Activated CD4-positive, alpha-beta T cell treated with anti-CD3 and anti-CD28 coated beads for 36 hours (primary cell): ENCODE measurements at regions not wholly inside any gene's neighbourhood (a gene's known extent, or its start where the extent isn't known, plus 50 kb on each side); places are given as distances from the start of the nearest gene placed in this dataset.
"Not testable (repeated sequence)": the region's sequence is repeated elsewhere in the genome, so short reads cannot be mapped to it uniquely, and the experiment has no call there.

Source experiments
- ATAC-seq: fragments of 200-7000 bp; cut with Tn5 transposase; one replicate; pipeline ENCODE4 v1.10.0; 2021; ENCODE audit warnings: mild to moderate bottlenecking, moderate library complexity
- CTCF ChIA-PET: fragments of 350-600 bp; sonication (Branson Sonifier 250); formaldehyde crosslinking; loops from one replicate; lab custom pipeline; 2021; ENCODE audit warnings: antibody characterized with exemption; lab: Charles Lee
- POLR2A ChIA-PET: fragments of 350-600 bp; sonication (Branson Sonifier 250); formaldehyde crosslinking; loops from one replicate; lab custom pipeline; 2021; ENCODE audit warnings: antibody characterized with exemption, inconsistent platforms; lab: Charles Lee
- DNase-seq: peaks from one replicate; pipeline ENCODE4 v3.0.0-alpha.2; 2020
- H3K27ac Mint-ChIP-seq: one replicate; pipeline ENCODE4 v1.8.0; 2021; ENCODE audit warnings: mixed read lengths
- H3K27me3 Mint-ChIP-seq: one replicate; pipeline ENCODE4 v1.8.0; 2021; ENCODE audit warnings: mixed read lengths
- H3K36me3 Mint-ChIP-seq: one replicate; pipeline ENCODE4 v1.8.0; 2021; ENCODE audit warnings: low read depth, mixed read lengths
- H3K4me1 Mint-ChIP-seq: one replicate; pipeline ENCODE4 v1.8.0; 2021; ENCODE audit warnings: mixed read lengths
- H3K4me3 Mint-ChIP-seq: one replicate; pipeline ENCODE4 v1.8.0; 2021; ENCODE audit warnings: mild to moderate bottlenecking, moderate library complexity, mixed read lengths
- H3K9me3 Mint-ChIP-seq: one replicate; pipeline ENCODE4 v1.8.0; 2021; ENCODE audit warnings: low read depth, mixed read lengths
- intact Hi-C, 2 experiments: fragments of 100-400 bp; cut with DNase I in 1 of 2; cut with micrococcal nuclease in 1 of 2; formaldehyde crosslinking; loops; one replicate each; pipeline versions ENCODE4 v1.14.2 to v1.15.1; 2022 to 2024; cut with DNase I, micrococcal nuclease

DNA sequence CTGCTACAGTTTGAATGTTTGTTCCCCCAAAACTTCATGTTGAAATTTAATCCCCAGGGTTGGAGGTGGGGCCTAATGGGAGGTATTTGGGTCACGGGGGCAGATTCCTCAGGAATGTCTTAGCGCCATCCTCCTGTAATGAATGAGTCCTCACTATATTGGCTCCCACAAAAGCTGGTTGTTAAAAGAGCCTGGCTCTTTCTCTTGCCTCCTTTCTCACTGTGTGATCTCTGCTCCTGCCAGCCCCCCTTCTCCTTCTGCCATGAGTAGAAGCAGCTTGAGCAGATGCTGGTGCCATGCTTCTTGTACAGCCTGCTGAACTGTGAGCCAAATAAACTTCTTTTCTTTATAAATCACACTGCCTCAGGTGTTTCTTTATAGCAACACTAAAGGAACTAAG is 721.0 kb upstream of the PKDCC start:
- no peaks in the 10 kb centered on the region for H3K36me3 Mint-ChIP-seq
- no peak overlapping the region for H3K27ac Mint-ChIP-seq
- H3K4me3 Mint-ChIP-seq = no peak overlapping the region
- intact Hi-C loops = no loop called here
- no peaks in the 10 kb centered on the region for H3K27me3 Mint-ChIP-seq
- DNase-seq (no peak), ATAC-seq (no peak)
- no peaks in the 10 kb centered on the region for H3K4me1 Mint-ChIP-seq
- CTCF ChIA-PET = no interaction called here
- POLR2A ChIA-PET = no interaction called here
- H3K9me3 Mint-ChIP-seq = no peaks in the 10 kb centered on the region

GRCh38 chr2:41329040-41329439 is 718.8 kb upstream of the PKDCC start:
- H3K9me3 Mint-ChIP-seq = no peaks in the 10 kb centered on the region
- ChIA-PET POLR2A (no interaction called here), CTCF (no interaction called here)
- H3K27me3 Mint-ChIP-seq = peaks cover 2% of the 10 kb centered on the region
- H3K27ac Mint-ChIP-seq = no peak overlapping the region
- H3K4me1 Mint-ChIP-seq = no peaks in the 10 kb centered on the region
- no peak for DNase-seq
- ATAC-seq = no peak
- intact Hi-C loops = no loop called here
- H3K4me3 Mint-ChIP-seq = no peak overlapping the region
- no peaks in the 10 kb centered on the region for H3K36me3 Mint-ChIP-seq

DNA sequence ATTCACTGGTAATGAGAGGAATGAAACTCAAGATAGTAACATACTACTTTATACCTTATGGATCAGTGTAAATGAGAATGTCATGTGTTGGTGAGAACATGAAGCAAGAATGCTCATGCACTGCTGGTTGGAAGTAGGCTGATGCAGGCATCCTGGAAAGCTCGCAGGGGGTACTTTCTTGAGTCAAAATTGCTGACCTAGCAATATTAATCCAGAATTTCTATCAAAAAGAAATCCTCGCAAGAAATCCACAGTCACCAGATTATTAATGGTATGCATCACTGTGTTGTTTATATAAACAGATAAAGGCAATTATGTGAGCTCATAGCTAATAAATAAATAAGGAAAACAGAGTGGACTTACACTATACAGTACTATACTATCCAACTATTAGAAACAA is 713.7 kb upstream of the PKDCC start:
- ChIA-PET CTCF (no interaction called here), POLR2A (no interaction called here)
- no peaks in the 10 kb centered on the region for H3K4me1 Mint-ChIP-seq
- intact Hi-C loops = no loop called here
- no peak overlapping the region for H3K4me3 Mint-ChIP-seq
- no peak overlapping the region for H3K27ac Mint-ChIP-seq
- no peak for DNase-seq
- no peak for ATAC-seq
- H3K9me3 Mint-ChIP-seq = no peaks in the 10 kb centered on the region
- H3K27me3 Mint-ChIP-seq = peaks cover 2% of the 10 kb centered on the region
- H3K36me3 Mint-ChIP-seq = no peaks in the 10 kb centered on the region

DNA sequence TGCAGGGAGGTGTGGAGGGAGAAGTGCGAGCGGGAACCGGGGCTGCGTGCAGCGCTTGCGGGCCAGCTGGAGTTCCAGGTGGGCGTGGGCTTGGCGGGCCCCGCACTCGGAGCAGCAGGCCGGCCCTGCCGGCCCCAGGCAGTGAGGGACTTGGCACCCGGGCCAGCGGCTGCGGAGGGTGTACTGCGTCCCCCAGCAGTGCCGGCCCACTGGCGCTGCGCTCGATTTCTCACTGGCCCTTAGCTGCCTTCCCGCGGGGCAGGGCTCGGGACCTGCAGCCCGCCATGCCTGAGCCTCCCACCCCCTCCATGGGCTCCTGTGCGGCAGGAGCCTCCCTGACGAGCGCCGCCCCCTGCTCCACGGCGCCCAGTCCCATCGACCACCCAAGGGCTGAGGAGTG is 712.2 kb upstream of the PKDCC start:
- POLR2A ChIA-PET, H3K4me1 Mint-ChIP-seq, CTCF ChIA-PET, H3K27me3 Mint-ChIP-seq, intact Hi-C loops, H3K27ac Mint-ChIP-seq, H3K4me3 Mint-ChIP-seq, H3K9me3 Mint-ChIP-seq, H3K36me3 Mint-ChIP-seq, ATAC-seq, DNase-seq: not testable (repeated sequence)

GRCh38 chr2:41337956-41338355 is 709.9 kb upstream of the PKDCC start:
- H3K27me3 Mint-ChIP-seq = peaks cover 2% of the 10 kb centered on the region
- ATAC-seq (no peak), DNase-seq (no peak)
- H3K4me3 Mint-ChIP-seq = no peak overlapping the region
- intact Hi-C loops = no loop called here
- no peaks in the 10 kb centered on the region for H3K4me1 Mint-ChIP-seq
- no peaks in the 10 kb centered on the region for H3K9me3 Mint-ChIP-seq
- POLR2A ChIA-PET = no interaction called here
- H3K36me3 Mint-ChIP-seq = no peaks in the 10 kb centered on the region
- CTCF ChIA-PET = no interaction called here
- no peak overlapping the region for H3K27ac Mint-ChIP-seq

- H3K27ac Mint-ChIP-seq = no peak overlapping the region
- ChIA-PET CTCF (no interaction called here), POLR2A (no interaction called here)
- no peaks in the 10 kb centered on the region for H3K27me3 Mint-ChIP-seq
- no peak for DNase-seq
- H3K36me3 Mint-ChIP-seq = no peaks in the 10 kb centered on the region
- intact Hi-C loops = no loop called here
- no peaks in the 10 kb centered on the region for H3K9me3 Mint-ChIP-seq
- H3K4me3 Mint-ChIP-seq = no peak overlapping the region
- no peak for ATAC-seq
- no peaks in the 10 kb centered on the region for H3K4me1 Mint-ChIP-seq
Observed at GRCh38 chr2:41344529-41344928, 703.3 kb upstream of the PKDCC start.

- intact Hi-C loops = no loop called here
- ATAC-seq = no peak
- H3K27ac Mint-ChIP-seq = no peak overlapping the region
- no peaks in the 10 kb centered on the region for H3K4me1 Mint-ChIP-seq
- no peaks in the 10 kb centered on the region for H3K9me3 Mint-ChIP-seq
- H3K4me3 Mint-ChIP-seq = no peak overlapping the region
- H3K36me3 Mint-ChIP-seq = no peaks in the 10 kb centered on the region
- POLR2A ChIA-PET = no interaction called here
- CTCF ChIA-PET = no interaction called here
- H3K27me3 Mint-ChIP-seq = no peaks in the 10 kb centered on the region
- DNase-seq = no peak
Observed at GRCh38 chr2:41353060-41353459, 694.8 kb upstream of the PKDCC start.

- H3K27ac Mint-ChIP-seq = no peak overlapping the region
- POLR2A ChIA-PET = no interaction called here
- H3K9me3 Mint-ChIP-seq = no peaks in the 10 kb centered on the region
- H3K27me3 Mint-ChIP-seq = no peaks in the 10 kb centered on the region
- CTCF ChIA-PET = no interaction called here
- no peak for ATAC-seq
- no peaks in the 10 kb centered on the region for H3K36me3 Mint-ChIP-seq
- DNase-seq = no peak
- intact Hi-C loops = no loop called here
- no peaks in the 10 kb centered on the region for H3K4me1 Mint-ChIP-seq
- no peak overlapping the region for H3K4me3 Mint-ChIP-seq
Observed at GRCh38 chr2:41355794-41356193, 692.0 kb upstream of the PKDCC start.

- Mint-ChIP-seq H3K36me3 (no peaks in the 10 kb centered on the region), H3K9me3 (peaks cover 2% of the 10 kb centered on the region), H3K27me3 (no peaks in the 10 kb centered on the region), H3K27ac (no peak overlapping the region), H3K4me3 (no peak overlapping the region), H3K4me1 (no peaks in the 10 kb centered on the region)
- ChIA-PET POLR2A (no interaction called here), CTCF (no interaction called here)
- ATAC-seq = no peak
- no peak for DNase-seq
- intact Hi-C loops = no loop called here
Observed at GRCh38 chr2:41364842-41365241, 683.0 kb upstream of the PKDCC start.

DNA sequence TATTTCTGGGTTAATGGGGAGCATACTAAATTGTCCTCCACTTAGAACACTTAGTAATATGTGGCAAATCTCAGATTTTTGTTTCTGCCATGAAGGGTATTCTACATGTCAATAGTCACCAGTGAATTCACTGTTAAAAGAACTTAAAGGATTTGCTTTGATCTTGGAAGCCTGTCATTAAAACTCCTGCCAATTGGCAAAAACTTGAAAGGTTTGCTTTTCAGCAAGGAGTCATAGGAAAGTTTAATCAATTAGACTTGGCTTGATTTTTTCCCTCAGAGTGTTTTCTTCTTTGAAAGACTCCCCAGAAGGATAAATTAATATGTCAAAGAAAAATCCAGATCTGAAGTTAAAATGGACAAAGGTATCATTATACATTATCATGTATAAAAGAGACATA is 671.9 kb upstream of the PKDCC start:
- H3K27ac Mint-ChIP-seq = no peak overlapping the region
- no peak for DNase-seq

DNA sequence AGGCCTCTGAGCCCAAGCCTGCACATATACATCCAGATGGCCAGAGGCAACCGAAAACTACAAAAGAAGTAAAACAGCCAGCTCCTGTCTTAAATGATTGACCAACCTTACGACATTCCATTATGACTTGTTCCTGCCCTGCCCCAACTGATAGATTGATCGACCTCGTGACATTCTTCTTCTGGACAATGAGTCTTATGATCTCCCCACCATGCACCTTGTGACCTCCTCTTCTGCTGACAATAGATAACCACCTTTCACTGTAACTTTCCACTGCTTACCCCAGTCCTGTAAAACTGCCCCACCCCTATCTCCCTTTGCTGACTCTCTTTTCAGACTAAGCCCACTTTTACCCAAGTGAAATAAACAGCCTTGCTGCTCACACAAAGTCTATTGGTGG is 670.0 kb upstream of the PKDCC start:
- POLR2A ChIA-PET = no interaction called here
- H3K27me3 Mint-ChIP-seq = no peaks in the 10 kb centered on the region
- H3K36me3 Mint-ChIP-seq = no peaks in the 10 kb centered on the region
- H3K4me3 Mint-ChIP-seq = no peak overlapping the region
- intact Hi-C loops = no loop called here
- H3K9me3 Mint-ChIP-seq = no peaks in the 10 kb centered on the region
- H3K27ac Mint-ChIP-seq = no peak overlapping the region
- H3K4me1 Mint-ChIP-seq = no peaks in the 10 kb centered on the region
- CTCF ChIA-PET = no interaction called here
- DNase-seq = no peak
- no peak for ATAC-seq

More for the DNA sequence above, 671.9 kb upstream of the PKDCC start:
- ChIA-PET CTCF (no interaction called here), POLR2A (no interaction called here)
- Mint-ChIP-seq H3K4me1 (no peaks in the 10 kb centered on the region), H3K27me3 (no peaks in the 10 kb centered on the region), H3K4me3 (no peak overlapping the region), H3K36me3 (no peaks in the 10 kb centered on the region), H3K9me3 (peaks cover 6% of the 10 kb centered on the region)
- intact Hi-C loops = no loop called here
- no peak for ATAC-seq

DNA sequence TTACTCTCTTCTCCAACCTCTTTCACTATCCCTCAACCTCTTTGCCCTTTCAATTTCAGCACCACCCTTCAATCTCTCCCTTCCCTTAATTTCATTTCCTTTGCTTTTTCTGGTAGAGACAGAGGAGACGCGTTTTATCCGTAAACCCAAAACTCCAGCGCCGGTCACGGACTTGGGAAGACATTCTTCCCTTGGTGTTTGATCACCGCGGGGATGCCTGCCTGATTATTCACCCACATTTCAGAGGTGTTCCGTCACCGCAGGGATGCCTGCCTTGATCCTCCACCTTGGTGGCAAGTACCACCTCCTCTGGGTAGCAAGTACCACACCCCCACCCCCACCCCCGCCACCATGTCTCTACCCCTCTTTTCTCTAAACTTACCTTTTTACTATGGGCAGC is 669.4 kb upstream of the PKDCC start:
- intact Hi-C loops = no loop called here
- no peaks in the 10 kb centered on the region for H3K4me1 Mint-ChIP-seq
- DNase-seq (no peak), ATAC-seq (no peak)
- POLR2A ChIA-PET = no interaction called here
- H3K4me3 Mint-ChIP-seq = no peak overlapping the region
- H3K27ac Mint-ChIP-seq = no peak overlapping the region
- CTCF ChIA-PET = no interaction called here
- H3K36me3 Mint-ChIP-seq = no peaks in the 10 kb centered on the region
- H3K27me3 Mint-ChIP-seq = no peaks in the 10 kb centered on the region
- H3K9me3 Mint-ChIP-seq = no peaks in the 10 kb centered on the region

DNA sequence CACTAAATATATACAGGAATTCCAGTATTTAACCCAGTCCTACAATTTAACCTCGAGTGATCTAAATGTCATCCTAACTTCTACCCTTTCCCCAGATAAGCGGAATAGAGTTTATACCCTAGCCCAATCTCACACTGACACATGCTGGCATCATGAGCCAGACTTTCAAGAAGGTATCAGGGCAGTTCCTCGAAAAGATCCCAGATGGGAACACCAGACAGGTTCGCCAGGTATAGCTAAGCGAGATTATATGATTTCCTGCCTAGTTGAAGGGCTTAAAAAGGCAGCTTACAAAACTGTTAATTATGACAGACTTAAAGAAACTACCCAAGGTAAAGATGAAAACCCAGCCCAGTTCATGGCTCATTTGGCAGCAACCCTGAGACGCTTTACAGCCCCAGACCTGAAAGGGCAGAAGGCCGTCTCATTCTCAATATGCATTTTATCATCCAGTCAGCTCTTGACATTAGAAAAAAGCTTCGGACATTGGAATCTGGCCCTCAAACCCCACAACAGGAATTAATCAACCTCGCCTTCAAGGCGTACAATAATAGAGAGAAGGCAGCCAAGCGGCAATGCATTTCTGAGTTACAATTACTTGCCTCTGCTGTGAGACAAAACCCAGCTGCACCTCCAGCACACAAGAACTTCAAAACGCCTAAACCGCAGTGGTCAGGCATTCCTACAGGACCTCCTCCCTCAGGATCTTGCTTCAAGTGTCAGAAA is 668.2 kb upstream of the PKDCC start:
- no peaks in the 10 kb centered on the region for H3K36me3 Mint-ChIP-seq
- intact Hi-C loops = no loop called here
- CTCF ChIA-PET = no interaction called here

More for the DNA sequence above, 668.2 kb upstream of the PKDCC start:
- H3K4me3 Mint-ChIP-seq = no peak overlapping the region
- DNase-seq (no peak), ATAC-seq (no peak)
- H3K9me3 Mint-ChIP-seq = no peaks in the 10 kb centered on the region
- POLR2A ChIA-PET = no interaction called here
- no peak overlapping the region for H3K27ac Mint-ChIP-seq
- no peaks in the 10 kb centered on the region for H3K27me3 Mint-ChIP-seq
- H3K4me1 Mint-ChIP-seq = no peaks in the 10 kb centered on the region
